HG03457 (cell line): ENCODE measurements at regions not wholly inside any gene's neighbourhood (a gene's known extent, or its start where the extent isn't known, plus 50 kb on each side); places are given as distances from the start of the nearest gene placed in this dataset.

ENCODE experiments used
- ATAC-seq: cut with Tn5 transposase; IDR thresholded peaks from one replicate; pipeline ENCODE4 v1.9.1; 2021; ENCODE audit warnings: moderate number of reproducible peaks; ENCODE audit not compliant: unreplicated experiment

- no peak for ATAC-seq
Observed at GRCh38 chr12:69061574-69061973, 128.6 kb upstream of the CPM start.

GRCh38 chr12:69062621-69063237, 129.8 kb upstream of the CPM start:
- no peak for ATAC-seq

GRCh38 chr12:69064734-69065443, 131.9 kb upstream of the CPM start:
- no peak for ATAC-seq

GRCh38 chr12:69065775-69066174, 132.8 kb upstream of the CPM start:
- no peak for ATAC-seq

GRCh38 chr12:69066492-69067373, 133.8 kb upstream of the CPM start:
- ATAC-seq, result no peak

GRCh38 chr12:69067713-69068112, 134.7 kb upstream of the CPM start:
- ATAC-seq, result no peak

- no peak for ATAC-seq
Observed at GRCh38 chr12:69068448-69068847, 135.5 kb upstream of the CPM start.

GRCh38 chr12:69069479-69069878, 136.5 kb upstream of the CPM start:
- no peak for ATAC-seq

- ATAC-seq, result peak; percentile 86
Observed at GRCh38 chr12:69070319-69071090, 137.5 kb upstream of the CPM start.

- no peak for ATAC-seq
Observed at GRCh38 chr12:69071091-69071370, 138.1 kb upstream of the CPM start.

GRCh38 chr12:69073035-69073434, 140.1 kb upstream of the CPM start:
- no peak for ATAC-seq

GRCh38 chr12:69074556-69075349, 141.8 kb upstream of the CPM start:
- no peak for ATAC-seq

GRCh38 chr12:69083689-69084088, 150.7 kb upstream of the CPM start:
- ATAC-seq, result no peak

- ATAC-seq, result no peak
Observed at GRCh38 chr12:69084816-69085378, 151.9 kb upstream of the CPM start.

- ATAC-seq, result no peak
Observed at GRCh38 chr12:69085852-69086251, 152.9 kb upstream of the CPM start.

GRCh38 chr12:69087986-69088385, 151.4 kb upstream of the CPSF6 start:
- ATAC-seq, result no peak

- no peak for ATAC-seq
Observed at GRCh38 chr12:69090722-69091121, 148.6 kb upstream of the CPSF6 start.

GRCh38 chr12:69091442-69092017, 147.8 kb upstream of the CPSF6 start:
- no peak for ATAC-seq

GRCh38 chr12:69092137-69092536, 147.2 kb upstream of the CPSF6 start:
- ATAC-seq, result no peak
